ENCODE measurements at regions not wholly inside any gene's neighbourhood (a gene's known extent, or its start where the extent isn't known, plus 50 kb on each side); places are given as distances from the start of the nearest gene placed in this dataset.

DNA sequence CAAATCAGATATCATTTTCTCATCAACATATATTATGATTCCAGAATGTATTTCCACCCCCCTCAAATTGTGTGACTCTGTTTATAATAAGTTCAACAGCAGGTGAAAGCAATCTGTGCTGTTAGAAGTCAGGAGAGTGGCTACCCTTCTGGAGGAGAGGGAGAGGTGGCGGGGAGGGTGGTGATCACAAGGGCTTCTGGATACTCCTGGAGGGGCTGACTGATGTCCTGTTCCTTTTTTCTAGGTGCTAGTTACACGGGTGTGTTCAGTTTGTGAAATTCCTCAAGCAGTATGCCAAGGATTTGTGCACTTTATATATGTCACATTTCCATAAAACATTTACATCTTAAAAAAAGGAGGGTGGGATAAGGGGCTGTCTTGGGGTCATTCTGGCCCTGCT is 119.1 kb downstream of the IRF8 start:
- dilution Hi-C loops (cut with MboI; ENCODE audit: extremely low pct_ligation_motif_present, low sequenced_read_pairs), result no loop called here
- H3K4me2 ChIP-seq (ENCODE audit: control insufficient read depth, extremely low read depth, insufficient read depth, low read depth, low read length), result no peak overlapping the region

DNA sequence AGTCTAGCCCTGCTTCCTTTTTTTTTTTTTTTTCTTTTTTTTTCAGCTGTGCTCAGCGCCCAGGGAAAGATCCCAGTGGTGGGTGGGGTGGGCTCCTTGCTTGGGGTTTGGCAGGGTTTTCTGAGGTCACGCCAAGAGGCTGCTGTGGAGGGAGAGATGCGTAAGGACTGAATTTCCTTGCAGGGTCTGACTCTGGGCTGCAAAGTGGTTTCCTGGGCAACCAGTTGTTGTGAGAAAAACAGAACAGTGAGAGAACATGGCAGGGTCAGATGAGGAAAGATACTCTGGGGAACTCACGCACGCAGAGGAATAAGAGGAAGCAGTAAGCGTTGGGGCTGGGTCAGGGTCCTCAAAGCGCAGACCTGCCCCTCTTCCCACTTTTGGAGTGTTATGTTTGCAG is 119.5 kb downstream of the IRF8 start:
- Histone ChIP-seq H3K4me1 (ENCODE audit: control insufficient read depth, extremely low read depth, insufficient read depth, low read length) (no peaks in the 10 kb centered on the region), H3K4me3 (ENCODE audit: control insufficient read depth in 2 of 3, extremely low read depth in 1 of 3, insufficient read depth in 2 of 3, low read depth in 1 of 3, low read length in 3 of 3) (no peak overlapping the region), H3K79me2 (ENCODE audit: control insufficient read depth, insufficient read depth, low read length) (no peaks in the 10 kb centered on the region), H3K9me3 (ENCODE audit: control insufficient read depth, low read depth, low read length) (peaks cover 4% of the 10 kb centered on the region), H2AFZ (ENCODE audit: control insufficient read depth, low read length) (no peak overlapping the region), H3K27ac (ENCODE audit: control insufficient read depth, insufficient read depth, low read length) (no peak overlapping the region), H4K20me1 (ENCODE audit: control insufficient read depth, extremely low read depth, insufficient read depth, low read length) (no peaks in the 10 kb centered on the region), H3K4me2 (ENCODE audit: control insufficient read depth, extremely low read depth, insufficient read depth, low read depth, low read length) (no peak overlapping the region), H3K27me3 (ENCODE audit: control insufficient read depth, extremely low read depth, insufficient read depth, low read length) (no peaks in the 10 kb centered on the region), H3K36me3 (ENCODE audit: control insufficient read depth in 2 of 2, extremely low read depth in 1 of 2, insufficient read depth in 2 of 2, low read length in 2 of 2) (no peaks in the 10 kb centered on the region), H3K9ac (ENCODE audit: control insufficient read depth, extremely low read depth, insufficient read depth, low read length) (no peak overlapping the region), H3K9me1 (ENCODE audit: control insufficient read depth, extremely low read depth, insufficient read depth, low read length) (no peaks in the 10 kb centered on the region)
- DNase-seq (ENCODE audit: low read depth, low spot score) (no peak), FAIRE-seq (no peak)
- no peak for TF ChIP-seq EZH2 (IDR thresholded peaks at IDR 0.05; ENCODE audit: low read length)
- TF ChIP-seq, protein P1, sequence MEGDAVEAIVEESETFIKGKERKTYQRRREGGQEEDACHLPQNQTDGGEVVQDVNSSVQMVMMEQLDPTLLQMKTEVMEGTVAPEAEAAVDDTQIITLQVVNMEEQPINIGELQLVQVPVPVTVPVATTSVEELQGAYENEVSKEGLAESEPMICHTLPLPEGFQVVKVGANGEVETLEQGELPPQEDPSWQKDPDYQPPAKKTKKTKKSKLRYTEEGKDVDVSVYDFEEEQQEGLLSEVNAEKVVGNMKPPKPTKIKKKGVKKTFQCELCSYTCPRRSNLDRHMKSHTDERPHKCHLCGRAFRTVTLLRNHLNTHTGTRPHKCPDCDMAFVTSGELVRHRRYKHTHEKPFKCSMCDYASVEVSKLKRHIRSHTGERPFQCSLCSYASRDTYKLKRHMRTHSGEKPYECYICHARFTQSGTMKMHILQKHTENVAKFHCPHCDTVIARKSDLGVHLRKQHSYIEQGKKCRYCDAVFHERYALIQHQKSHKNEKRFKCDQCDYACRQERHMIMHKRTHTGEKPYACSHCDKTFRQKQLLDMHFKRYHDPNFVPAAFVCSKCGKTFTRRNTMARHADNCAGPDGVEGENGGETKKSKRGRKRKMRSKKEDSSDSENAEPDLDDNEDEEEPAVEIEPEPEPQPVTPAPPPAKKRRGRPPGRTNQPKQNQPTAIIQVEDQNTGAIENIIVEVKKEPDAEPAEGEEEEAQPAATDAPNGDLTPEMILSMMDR (optimal IDR thresholded peaks at IDR 0.05 in 1 of 3, IDR thresholded peaks at IDR 0.05 in 1 of 3, conservative IDR thresholded peaks at IDR 0.05 in 1 of 3; ENCODE audit: extremely low read depth in 1 of 3, insufficient read depth in 2 of 3, low read length in 3 of 3), result no peak
- dilution Hi-C loops (cut with MboI; ENCODE audit: extremely low pct_ligation_motif_present, low sequenced_read_pairs), result no loop called here

More for the DNA sequence above, 119.1 kb downstream of the IRF8 start:
- Histone ChIP-seq H3K9me3 (ENCODE audit: control insufficient read depth, low read depth, low read length) (peaks cover 4% of the 10 kb centered on the region), H3K4me3 (ENCODE audit: control insufficient read depth in 2 of 3, extremely low read depth in 1 of 3, insufficient read depth in 2 of 3, low read depth in 1 of 3, low read length in 3 of 3) (no peak overlapping the region), H3K4me1 (ENCODE audit: control insufficient read depth, extremely low read depth, insufficient read depth, low read length) (no peaks in the 10 kb centered on the region), H2AFZ (ENCODE audit: control insufficient read depth, low read length) (no peak overlapping the region), H3K79me2 (ENCODE audit: control insufficient read depth, insufficient read depth, low read length) (no peaks in the 10 kb centered on the region), H3K9me1 (ENCODE audit: control insufficient read depth, extremely low read depth, insufficient read depth, low read length) (no peaks in the 10 kb centered on the region), H4K20me1 (ENCODE audit: control insufficient read depth, extremely low read depth, insufficient read depth, low read length) (no peaks in the 10 kb centered on the region), H3K9ac (ENCODE audit: control insufficient read depth, extremely low read depth, insufficient read depth, low read length) (no peak overlapping the region), H3K27ac (ENCODE audit: control insufficient read depth, insufficient read depth, low read length) (no peak overlapping the region), H3K27me3 (ENCODE audit: control insufficient read depth, extremely low read depth, insufficient read depth, low read length) (no peaks in the 10 kb centered on the region), H3K36me3 (ENCODE audit: control insufficient read depth in 2 of 2, extremely low read depth in 1 of 2, insufficient read depth in 2 of 2, low read length in 2 of 2) (no peaks in the 10 kb centered on the region)
- DNase-seq (ENCODE audit: low read depth, low spot score) (no peak), FAIRE-seq (no peak)
- TF ChIP-seq EZH2 (IDR thresholded peaks at IDR 0.05; ENCODE audit: low read length), result no peak
- TF ChIP-seq, protein P1 (optimal IDR thresholded peaks at IDR 0.05 in 1 of 3, IDR thresholded peaks at IDR 0.05 in 1 of 3, conservative IDR thresholded peaks at IDR 0.05 in 1 of 3; ENCODE audit: extremely low read depth in 1 of 3, insufficient read depth in 2 of 3, low read length in 3 of 3), result no peak

Data from keratinocyte (primary cell).